ENCODE measurements at regions not wholly inside any gene's neighbourhood (a gene's known extent, or its start where the extent isn't known, plus 50 kb on each side); places are given as distances from the start of the nearest gene placed in this dataset.

DNA sequence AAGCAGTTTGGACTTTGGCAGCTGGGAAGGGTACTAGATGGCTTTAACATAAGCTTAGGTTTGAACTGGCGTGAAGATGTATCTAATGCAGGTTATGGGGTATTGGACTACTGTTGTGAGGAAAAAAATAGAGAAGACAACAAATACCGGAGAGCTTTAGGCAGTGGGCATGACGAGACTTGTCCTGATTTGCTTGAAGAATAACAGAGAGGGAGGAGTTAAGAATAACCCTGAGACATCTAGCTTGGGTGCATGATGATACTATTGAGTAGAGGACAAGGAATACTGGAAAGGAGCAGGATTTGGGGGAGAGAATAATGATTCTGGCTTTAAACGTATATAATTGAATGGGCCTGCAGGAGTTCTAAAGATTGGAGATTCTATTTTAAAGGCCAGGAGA, 249.5 kb upstream of the AZI2 start:
- TF ChIP-seq EZH2 (IDR thresholded peaks at IDR 0.05; ENCODE audit: low read length, missing control alignments), result no peak
- TF ChIP-seq, protein P1, sequence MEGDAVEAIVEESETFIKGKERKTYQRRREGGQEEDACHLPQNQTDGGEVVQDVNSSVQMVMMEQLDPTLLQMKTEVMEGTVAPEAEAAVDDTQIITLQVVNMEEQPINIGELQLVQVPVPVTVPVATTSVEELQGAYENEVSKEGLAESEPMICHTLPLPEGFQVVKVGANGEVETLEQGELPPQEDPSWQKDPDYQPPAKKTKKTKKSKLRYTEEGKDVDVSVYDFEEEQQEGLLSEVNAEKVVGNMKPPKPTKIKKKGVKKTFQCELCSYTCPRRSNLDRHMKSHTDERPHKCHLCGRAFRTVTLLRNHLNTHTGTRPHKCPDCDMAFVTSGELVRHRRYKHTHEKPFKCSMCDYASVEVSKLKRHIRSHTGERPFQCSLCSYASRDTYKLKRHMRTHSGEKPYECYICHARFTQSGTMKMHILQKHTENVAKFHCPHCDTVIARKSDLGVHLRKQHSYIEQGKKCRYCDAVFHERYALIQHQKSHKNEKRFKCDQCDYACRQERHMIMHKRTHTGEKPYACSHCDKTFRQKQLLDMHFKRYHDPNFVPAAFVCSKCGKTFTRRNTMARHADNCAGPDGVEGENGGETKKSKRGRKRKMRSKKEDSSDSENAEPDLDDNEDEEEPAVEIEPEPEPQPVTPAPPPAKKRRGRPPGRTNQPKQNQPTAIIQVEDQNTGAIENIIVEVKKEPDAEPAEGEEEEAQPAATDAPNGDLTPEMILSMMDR (conservative IDR thresholded peaks at IDR 0.05 in 1 of 2, IDR thresholded peaks at IDR 0.05 in 1 of 2; ENCODE audit: low read depth in 1 of 2, low read length in 2 of 2), result no peak
- Histone ChIP-seq H3K79me2 (ENCODE audit: control insufficient read depth, insufficient read depth, low read length) (no peaks in the 10 kb centered on the region), H3K4me2 (ENCODE audit: extremely low read depth, insufficient read depth, low read length) (no peak overlapping the region), H3K27ac (ENCODE audit: insufficient read depth, low read length) (no peak overlapping the region), H3K27me3 (ENCODE audit: control insufficient read depth, insufficient read depth, low read length) (no peaks in the 10 kb centered on the region), H3K4me3 (replicated peaks in 1 of 4; ENCODE audit: control extremely low read depth in 1 of 4, insufficient read depth in 1 of 4, low read depth in 3 of 4, low read length in 4 of 4) (no peak overlapping the region), H3K9me3 (ENCODE audit: control insufficient read depth, insufficient read depth, low read depth, low read length) (no peaks in the 10 kb centered on the region), H3K9ac (ENCODE audit: insufficient read depth, low read length) (no peak overlapping the region), H3K4me1 (ENCODE audit: control insufficient read depth, extremely low read depth, insufficient read depth, low read length) (no peaks in the 10 kb centered on the region), H4K20me1 (ENCODE audit: control insufficient read depth, extremely low read depth, insufficient read depth, low read length) (no peaks in the 10 kb centered on the region), H3K36me3 (ENCODE audit: control insufficient read depth, insufficient read depth, low read length) (no peaks in the 10 kb centered on the region), H2AFZ (ENCODE audit: low read length) (no peak overlapping the region)
- no peak for DNase-seq (ENCODE audit: low read depth in 2 of 2)

DNA sequence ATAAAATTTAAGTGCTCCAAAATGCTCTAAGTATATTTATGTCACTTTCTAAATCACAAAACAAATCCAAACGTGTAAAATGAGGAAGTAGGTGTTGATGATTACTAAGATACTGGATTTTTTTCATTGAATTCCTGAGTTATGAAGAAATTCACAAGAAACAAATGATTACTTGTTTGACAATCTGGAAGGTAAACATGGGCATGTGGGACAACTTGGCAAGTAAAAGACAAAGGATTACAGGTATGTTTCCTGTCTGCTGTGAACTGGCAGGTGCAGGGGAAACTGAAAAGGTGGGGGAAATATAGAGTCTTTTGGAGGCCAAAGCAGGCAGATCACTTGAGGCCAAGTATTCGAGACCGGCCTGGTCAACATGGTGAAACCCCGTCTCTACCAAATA, 252.7 kb upstream of the AZI2 start:
- Histone ChIP-seq H3K36me3 (ENCODE audit: control insufficient read depth, insufficient read depth, low read length) (no peaks in the 10 kb centered on the region), H3K9ac (ENCODE audit: insufficient read depth, low read length) (no peak overlapping the region), H3K79me2 (ENCODE audit: control insufficient read depth, insufficient read depth, low read length) (no peaks in the 10 kb centered on the region), H3K27me3 (ENCODE audit: control insufficient read depth, insufficient read depth, low read length) (no peaks in the 10 kb centered on the region), H2AFZ (ENCODE audit: low read length) (no peak overlapping the region), H3K4me3 (replicated peaks in 1 of 4; ENCODE audit: control extremely low read depth in 1 of 4, insufficient read depth in 1 of 4, low read depth in 3 of 4, low read length in 4 of 4) (no peak overlapping the region), H3K9me3 (ENCODE audit: control insufficient read depth, insufficient read depth, low read depth, low read length) (no peaks in the 10 kb centered on the region), H3K4me1 (ENCODE audit: control insufficient read depth, extremely low read depth, insufficient read depth, low read length) (no peaks in the 10 kb centered on the region), H3K4me2 (ENCODE audit: extremely low read depth, insufficient read depth, low read length) (no peak overlapping the region), H3K27ac (ENCODE audit: insufficient read depth, low read length) (no peak overlapping the region), H4K20me1 (ENCODE audit: control insufficient read depth, extremely low read depth, insufficient read depth, low read length) (no peaks in the 10 kb centered on the region)
- DNase-seq (ENCODE audit: low read depth in 2 of 2), result no peak
- TF ChIP-seq, protein P1 (conservative IDR thresholded peaks at IDR 0.05 in 1 of 2, IDR thresholded peaks at IDR 0.05 in 1 of 2; ENCODE audit: low read depth in 1 of 2, low read length in 2 of 2), result no peak
- no peak for TF ChIP-seq EZH2 (IDR thresholded peaks at IDR 0.05; ENCODE audit: low read length, missing control alignments)

DNA sequence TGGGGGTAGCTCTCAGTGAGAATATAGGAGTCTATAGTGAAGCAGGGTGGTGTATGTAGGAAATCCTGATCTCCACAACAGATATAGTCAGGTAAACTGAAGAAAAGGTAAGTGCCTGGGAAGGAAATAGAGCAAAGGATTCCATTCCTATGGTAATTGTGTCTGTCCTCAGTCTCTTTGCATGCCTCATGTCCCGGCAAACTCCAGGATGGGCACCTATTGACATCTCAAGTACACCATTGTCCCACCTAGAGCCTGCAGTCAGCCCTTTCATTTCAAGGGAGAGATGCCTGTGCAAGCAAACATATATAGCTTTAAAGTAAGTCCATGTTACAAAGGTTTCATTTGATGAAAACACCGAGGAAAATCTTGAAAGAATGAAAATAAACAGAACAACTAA, 257.7 kb upstream of the AZI2 start:
- H3K9ac ChIP-seq (ENCODE audit: insufficient read depth, low read length), result no peak overlapping the region
- no peaks in the 10 kb centered on the region for H3K79me2 ChIP-seq (ENCODE audit: control insufficient read depth, insufficient read depth, low read length)
- H4K20me1 ChIP-seq (ENCODE audit: control insufficient read depth, extremely low read depth, insufficient read depth, low read length), result no peaks in the 10 kb centered on the region
- H3K9me3 ChIP-seq (ENCODE audit: control insufficient read depth, insufficient read depth, low read depth, low read length), result no peaks in the 10 kb centered on the region
- no peak overlapping the region for H3K4me3 ChIP-seq (replicated peaks in 1 of 4; ENCODE audit: control extremely low read depth in 1 of 4, insufficient read depth in 1 of 4, low read depth in 3 of 4, low read length in 4 of 4)
- H2AFZ ChIP-seq (ENCODE audit: low read length), result no peak overlapping the region
- no peak for DNase-seq (ENCODE audit: low read depth in 2 of 2)
- H3K4me2 ChIP-seq (ENCODE audit: extremely low read depth, insufficient read depth, low read length), result no peak overlapping the region
- no peaks in the 10 kb centered on the region for H3K36me3 ChIP-seq (ENCODE audit: control insufficient read depth, insufficient read depth, low read length)
- TF ChIP-seq, protein P1 (conservative IDR thresholded peaks at IDR 0.05 in 1 of 2, IDR thresholded peaks at IDR 0.05 in 1 of 2; ENCODE audit: low read depth in 1 of 2, low read length in 2 of 2), result no peak
- TF ChIP-seq EZH2 (IDR thresholded peaks at IDR 0.05; ENCODE audit: low read length, missing control alignments), result no peak
- no peaks in the 10 kb centered on the region for H3K27me3 ChIP-seq (ENCODE audit: control insufficient read depth, insufficient read depth, low read length)
- no peak overlapping the region for H3K27ac ChIP-seq (ENCODE audit: insufficient read depth, low read length)
- no peaks in the 10 kb centered on the region for H3K4me1 ChIP-seq (ENCODE audit: control insufficient read depth, extremely low read depth, insufficient read depth, low read length)

Data from fibroblast of lung (primary cell).